Karpas-422 (cell line): ENCODE measurements at regions not wholly inside any gene's neighbourhood (a gene's known extent, or its start where the extent isn't known, plus 50 kb on each side); places are given as distances from the start of the nearest gene placed in this dataset.

ENCODE experiments used
- DNase-seq: peaks from one replicate; pipeline ENCODE4 v3.0.0-alpha.2; 2015
- H2AFZ ChIP-seq: fragments of 200-600 bp; sonication (generic); 2 replicates; pipeline ENCODE4 v1.6.1; 2014; ENCODE audit warnings: antibody characterized with exemption, low read length, mixed read lengths
- H3K27ac ChIP-seq: fragments of 200-600 bp; sonication (generic); 2 replicates; pipeline ENCODE4 v1.5.1; 2014; ENCODE audit warnings: mild to moderate bottlenecking, low read length, moderate library complexity
- H3K27me3 ChIP-seq: fragments of 200-600 bp; sonication (generic); 2 replicates; pipeline ENCODE4 v1.6.1; 2014; ENCODE audit warnings: low read length, mixed read lengths
- H3K36me3 ChIP-seq: fragments of 200-600 bp; sonication (generic); 2 replicates; pipeline ENCODE4 v1.6.1; 2014; ENCODE audit warnings: low read length, mixed read lengths; ENCODE audit not compliant: insufficient read depth
- H3K4me1 ChIP-seq: fragments of 200-600 bp; sonication (generic); 2 replicates; pipeline ENCODE4 v1.6.1; 2014; ENCODE audit warnings: mild to moderate bottlenecking, low read length, mixed read lengths
- H3K4me2 ChIP-seq: fragments of 200-600 bp; sonication (generic); 2 replicates; pipeline ENCODE4 v1.6.1; 2014; ENCODE audit warnings: low read length, low read depth, mild to moderate bottlenecking; ENCODE audit not compliant: poor library complexity, severe bottlenecking
- H3K4me3 ChIP-seq: fragments of 200-600 bp; sonication (generic); 2 replicates; pipeline ENCODE4 v1.5.1; 2014; ENCODE audit warnings: mild to moderate bottlenecking, antibody characterized with exemption, low read length, mixed read lengths
- H3K79me2 ChIP-seq: fragments of 200-600 bp; sonication (generic); 2 replicates; pipeline ENCODE4 v1.6.1; 2014; ENCODE audit warnings: mild to moderate bottlenecking, low read length, mixed read lengths
- H3K9ac ChIP-seq: fragments of 200-600 bp; sonication (generic); 2 replicates; pipeline ENCODE4 v1.6.0; 2014; ENCODE audit warnings: low read length
- H3K9me2 ChIP-seq: fragments of 200-600 bp; sonication (generic), shearing (Covaris generic); replicated peaks from 2 replicates; pipeline ENCODE4 v1.6.0; 2014; ENCODE audit warnings: mild to moderate bottlenecking, low read length, moderate library complexity; ENCODE audit not compliant: insufficient read depth
- H3K9me3 ChIP-seq: fragments of 300-700, 200-600 bp; sonication (generic); 2 replicates; pipeline ENCODE4 v1.6.1; 2014; ENCODE audit warnings: low read length, mixed read lengths
- H4K20me1 ChIP-seq: fragments of 200-600 bp; sonication (generic); 2 replicates; pipeline ENCODE4 v1.6.1; 2014; ENCODE audit warnings: mild to moderate bottlenecking, antibody characterized with exemption, low read length, low read depth; ENCODE audit not compliant: insufficient read depth

- no peak overlapping the region for H3K4me2 ChIP-seq
- DNase-seq = no peak
- H4K20me1 ChIP-seq = no peaks in the 10 kb centered on the region
- no peak overlapping the region for H3K9ac ChIP-seq
- no peaks in the 10 kb centered on the region for H3K9me3 ChIP-seq
- no peaks in the 10 kb centered on the region for H3K27me3 ChIP-seq
- no peak overlapping the region for H2AFZ ChIP-seq
- no peak overlapping the region for H3K27ac ChIP-seq
- no peaks in the 10 kb centered on the region for H3K4me1 ChIP-seq
- no peaks in the 10 kb centered on the region for H3K36me3 ChIP-seq
- H3K79me2 ChIP-seq = no peaks in the 10 kb centered on the region
- no peak overlapping the region for H3K4me3 ChIP-seq
- no peaks in the 10 kb centered on the region for H3K9me2 ChIP-seq
Observed at GRCh38 chrX:16394290-16394689, 227.0 kb downstream of the MAGEB17 start.

- no peak for DNase-seq
- Histone ChIP-seq H2AFZ (no peak overlapping the region), H3K4me2 (no peak overlapping the region), H3K4me1 (no peaks in the 10 kb centered on the region), H3K9ac (no peak overlapping the region), H3K9me2 (no peaks in the 10 kb centered on the region), H3K4me3 (no peak overlapping the region), H3K27ac (no peak overlapping the region), H3K36me3 (no peaks in the 10 kb centered on the region), H3K9me3 (no peaks in the 10 kb centered on the region), H3K27me3 (no peaks in the 10 kb centered on the region), H3K79me2 (no peaks in the 10 kb centered on the region), H4K20me1 (no peaks in the 10 kb centered on the region)
Observed at GRCh38 chrX:16403808-16404207, 236.5 kb downstream of the MAGEB17 start.

GRCh38 chrX:16416588-16416987 is 233.4 kb upstream of the S100G start:
- H3K9ac ChIP-seq = no peak overlapping the region
- DNase-seq = no peak
- H3K36me3 ChIP-seq = no peaks in the 10 kb centered on the region
- H3K4me3 ChIP-seq = no peak overlapping the region
- H3K4me1 ChIP-seq = no peaks in the 10 kb centered on the region
- H3K79me2 ChIP-seq = no peaks in the 10 kb centered on the region
- no peaks in the 10 kb centered on the region for H3K9me2 ChIP-seq
- H4K20me1 ChIP-seq = no peaks in the 10 kb centered on the region
- no peak overlapping the region for H3K4me2 ChIP-seq
- no peak overlapping the region for H2AFZ ChIP-seq
- no peaks in the 10 kb centered on the region for H3K9me3 ChIP-seq
- no peak overlapping the region for H3K27ac ChIP-seq
- H3K27me3 ChIP-seq = no peaks in the 10 kb centered on the region

- H3K9me2 ChIP-seq = no peaks in the 10 kb centered on the region
- H3K27ac ChIP-seq = no peak overlapping the region
- no peaks in the 10 kb centered on the region for H3K4me1 ChIP-seq
- no peaks in the 10 kb centered on the region for H3K79me2 ChIP-seq
- no peak for DNase-seq
- H3K4me3 ChIP-seq = no peak overlapping the region
- no peak overlapping the region for H3K9ac ChIP-seq
- H3K9me3 ChIP-seq = no peaks in the 10 kb centered on the region
- no peaks in the 10 kb centered on the region for H3K27me3 ChIP-seq
- H3K36me3 ChIP-seq = no peaks in the 10 kb centered on the region
- H3K4me2 ChIP-seq = no peak overlapping the region
- no peak overlapping the region for H2AFZ ChIP-seq
- H4K20me1 ChIP-seq = no peaks in the 10 kb centered on the region
Observed at GRCh38 chrX:16418650-16419049, 231.3 kb upstream of the S100G start.

GRCh38 chrX:16427668-16428067 is 222.3 kb upstream of the S100G start:
- Histone ChIP-seq H3K27me3 (no peaks in the 10 kb centered on the region), H3K4me2 (no peak overlapping the region), H3K4me1 (no peaks in the 10 kb centered on the region), H4K20me1 (no peaks in the 10 kb centered on the region), H2AFZ (no peak overlapping the region), H3K9me2 (no peaks in the 10 kb centered on the region), H3K4me3 (no peak overlapping the region), H3K9me3 (no peaks in the 10 kb centered on the region), H3K27ac (no peak overlapping the region), H3K79me2 (no peaks in the 10 kb centered on the region), H3K9ac (no peak overlapping the region), H3K36me3 (no peaks in the 10 kb centered on the region)
- DNase-seq = no peak

GRCh38 chrX:16429406-16429805 is 220.6 kb upstream of the S100G start:
- Histone ChIP-seq H4K20me1 (no peaks in the 10 kb centered on the region), H3K27ac (no peak overlapping the region), H3K9me2 (no peaks in the 10 kb centered on the region), H3K4me2 (no peak overlapping the region), H3K4me3 (no peak overlapping the region), H3K36me3 (no peaks in the 10 kb centered on the region), H3K9ac (no peak overlapping the region), H3K9me3 (no peaks in the 10 kb centered on the region), H3K27me3 (no peaks in the 10 kb centered on the region), H2AFZ (no peak overlapping the region), H3K79me2 (no peaks in the 10 kb centered on the region), H3K4me1 (no peaks in the 10 kb centered on the region)
- no peak for DNase-seq

- Histone ChIP-seq H3K9me3 (no peaks in the 10 kb centered on the region), H3K9me2 (no peaks in the 10 kb centered on the region), H3K79me2 (no peaks in the 10 kb centered on the region), H2AFZ (no peak overlapping the region), H3K27ac (no peak overlapping the region), H3K27me3 (no peaks in the 10 kb centered on the region), H3K9ac (no peak overlapping the region), H3K4me1 (no peaks in the 10 kb centered on the region), H4K20me1 (no peaks in the 10 kb centered on the region), H3K4me2 (no peak overlapping the region), H3K4me3 (no peak overlapping the region), H3K36me3 (no peaks in the 10 kb centered on the region)
- DNase-seq = no peak
Observed at GRCh38 chrX:16431266-16431665, 218.7 kb upstream of the S100G start.

GRCh38 chrX:16433021-16433420 is 216.9 kb upstream of the S100G start:
- Histone ChIP-seq H3K36me3 (no peaks in the 10 kb centered on the region), H3K79me2 (no peaks in the 10 kb centered on the region), H2AFZ (no peak overlapping the region), H3K9ac (no peak overlapping the region), H3K4me1 (no peaks in the 10 kb centered on the region), H3K9me3 (no peaks in the 10 kb centered on the region), H3K27ac (no peak overlapping the region), H4K20me1 (no peaks in the 10 kb centered on the region), H3K4me2 (no peak overlapping the region), H3K4me3 (no peak overlapping the region), H3K9me2 (no peaks in the 10 kb centered on the region), H3K27me3 (no peaks in the 10 kb centered on the region)
- DNase-seq = no peak

GRCh38 chrX:16435399-16435986 is 214.5 kb upstream of the S100G start:
- Histone ChIP-seq H3K9me2 (no peaks in the 10 kb centered on the region), H3K4me3 (no peak overlapping the region), H3K4me2 (no peak overlapping the region), H2AFZ (no peak overlapping the region), H4K20me1 (no peaks in the 10 kb centered on the region), H3K9me3 (no peaks in the 10 kb centered on the region), H3K27me3 (no peaks in the 10 kb centered on the region), H3K27ac (no peak overlapping the region), H3K9ac (no peak overlapping the region), H3K4me1 (no peaks in the 10 kb centered on the region), H3K36me3 (no peaks in the 10 kb centered on the region), H3K79me2 (no peaks in the 10 kb centered on the region)
- no peak for DNase-seq
